Lung (tissue), 11 donors: ENCODE measurements at regions not wholly inside any gene's neighbourhood (a gene's known extent, or its start where the extent isn't known, plus 50 kb on each side); places are given as distances from the start of the nearest gene placed in this dataset.
A peak's percentile ranks its signal among the peaks of the same experiment; 100 is the strongest.

ENCODE experiments used
- ATAC-seq: fragments of 200-7000 bp; cut with Tn5 transposase; one replicate; pipeline ENCODE4 v1.9.1; 2020; ENCODE audit warnings: moderate number of reproducible peaks; ENCODE audit not compliant: insufficient read depth, low FRiP score
- DNase-seq, 3 donors: peaks; one replicate each; pipeline ENCODE4 v3.0.0-alpha.2; 2013 to 2017
- H3K27ac ChIP-seq, 2 donors: one replicate each; pipeline ENCODE4 v1.5.1; 2013; ENCODE audit warnings: mild to moderate bottlenecking in 2 of 2, moderate library complexity in 2 of 2, control low read depth in 1 of 2, inconsistent platforms in 1 of 2, low read depth in 1 of 2, low read length in 1 of 2
- H3K27me3 ChIP-seq, 3 donors: one replicate each; pipeline ENCODE4 v1.5.1; 2013; ENCODE audit warnings: low read length in 2 of 3; ENCODE audit not compliant: control insufficient read depth in 3 of 3, insufficient read depth in 3 of 3
- H3K36me3 ChIP-seq, 4 donors: one replicate each; pipeline ENCODE4 v1.5.1; 2013; ENCODE audit warnings: low read length in 4 of 4, mild to moderate bottlenecking in 1 of 4, moderate library complexity in 1 of 4; ENCODE audit not compliant: control insufficient read depth in 4 of 4, insufficient read depth in 4 of 4
- H3K4me1 ChIP-seq, 5 donors: one replicate each; pipeline ENCODE4 v1.5.1; 2013; ENCODE audit warnings: low read length in 5 of 5, mild to moderate bottlenecking in 2 of 5, moderate library complexity in 1 of 5; ENCODE audit not compliant: control insufficient read depth in 5 of 5, insufficient read depth in 5 of 5
- H3K4me3 ChIP-seq: one replicate; pipeline ENCODE4 v1.5.1; 2013; ENCODE audit warnings: mild to moderate bottlenecking, control low read depth, moderate library complexity
- H3K9ac ChIP-seq, 2 donors: one replicate each; pipeline ENCODE4 v1.5.1; 2013; ENCODE audit warnings: low read length in 2 of 2, control low read depth in 1 of 2; ENCODE audit not compliant: insufficient read depth in 1 of 2
- H3K9me3 ChIP-seq, 4 donors: one replicate each; pipeline ENCODE4 v1.5.1; 2013; ENCODE audit warnings: low read length in 3 of 4, mild to moderate bottlenecking in 1 of 4, moderate library complexity in 1 of 4; ENCODE audit not compliant: control insufficient read depth in 4 of 4, insufficient read depth in 3 of 4
- WGBS, 2 donors: extraction: QIAGEN DNeasy Blood & Tissue Kit; methylation state at CpG; one replicate each; pipeline ENCODE4 v1.1.7; 2013; 5-methylcytosine and 5-hydroxymethylcytosine counted together
- TF ChIP-seq, protein P1 (sequence below): IDR thresholded peaks from 2 replicates; pipeline ENCODE4 v1.5.1; 2012; ENCODE audit warnings: mild to moderate bottlenecking; ENCODE audit errors: control extremely low read depth, extremely low read depth
- donor health status: control.
- donor health status: control.
- donor health status: Bipolar disorder and iron deficiency.
- donor health status: healthy.
- donor health status: DM: yes; HTN: yes; CAD: no.

GRCh38 chr2:201538025-201538424 is 86.5 kb downstream of the STRADB start:
- H3K36me3 ChIP-seq, result no peaks in the 10 kb centered on the region
- DNase-seq, result no peak
- H3K27me3 ChIP-seq, result no peaks in the 10 kb centered on the region
- no peak overlapping the region for H3K27ac ChIP-seq
- TF ChIP-seq, protein P1, sequence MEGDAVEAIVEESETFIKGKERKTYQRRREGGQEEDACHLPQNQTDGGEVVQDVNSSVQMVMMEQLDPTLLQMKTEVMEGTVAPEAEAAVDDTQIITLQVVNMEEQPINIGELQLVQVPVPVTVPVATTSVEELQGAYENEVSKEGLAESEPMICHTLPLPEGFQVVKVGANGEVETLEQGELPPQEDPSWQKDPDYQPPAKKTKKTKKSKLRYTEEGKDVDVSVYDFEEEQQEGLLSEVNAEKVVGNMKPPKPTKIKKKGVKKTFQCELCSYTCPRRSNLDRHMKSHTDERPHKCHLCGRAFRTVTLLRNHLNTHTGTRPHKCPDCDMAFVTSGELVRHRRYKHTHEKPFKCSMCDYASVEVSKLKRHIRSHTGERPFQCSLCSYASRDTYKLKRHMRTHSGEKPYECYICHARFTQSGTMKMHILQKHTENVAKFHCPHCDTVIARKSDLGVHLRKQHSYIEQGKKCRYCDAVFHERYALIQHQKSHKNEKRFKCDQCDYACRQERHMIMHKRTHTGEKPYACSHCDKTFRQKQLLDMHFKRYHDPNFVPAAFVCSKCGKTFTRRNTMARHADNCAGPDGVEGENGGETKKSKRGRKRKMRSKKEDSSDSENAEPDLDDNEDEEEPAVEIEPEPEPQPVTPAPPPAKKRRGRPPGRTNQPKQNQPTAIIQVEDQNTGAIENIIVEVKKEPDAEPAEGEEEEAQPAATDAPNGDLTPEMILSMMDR, result no peak
- H3K9me3 ChIP-seq, result peaks cover 0 to 5% (median 2%) of the 10 kb centered on the region in 4 donors
- ATAC-seq, result no peak
- H3K4me3 ChIP-seq, result no peak overlapping the region
- H3K9ac ChIP-seq, result no peak overlapping the region
- peaks cover 0 to 2% (median 0%) of the 10 kb centered on the region in 5 donors for H3K4me1 ChIP-seq
- 57 to 73% methylated on average over 1 of the region's 1 CpG for WGBS, 2 donors

DNA sequence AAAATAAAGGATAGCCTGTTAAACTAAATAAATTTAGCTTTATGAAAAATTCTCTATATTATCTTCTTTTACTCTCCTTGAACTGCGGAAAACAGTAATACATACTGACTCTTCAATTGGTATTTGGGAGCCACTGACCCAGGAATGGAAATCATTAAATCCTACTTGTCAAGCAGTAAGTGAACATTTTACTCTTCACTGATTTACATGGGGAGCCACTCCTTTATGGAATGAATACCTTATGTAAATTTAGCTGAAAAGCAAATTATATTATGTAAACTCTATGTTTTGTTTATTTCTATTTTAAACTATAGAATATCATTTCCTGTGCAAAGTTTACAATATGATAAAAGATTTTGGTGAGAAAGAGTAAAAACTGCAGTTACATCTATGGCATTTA is 85.2 kb downstream of the STRADB start:
- H3K27ac ChIP-seq, result no peak overlapping the region

GRCh38 chr2:201536046-201536445 is 84.5 kb downstream of the STRADB start:
- TF ChIP-seq, protein P1, result no peak
- WGBS, 2 donors, result 81 to 92% methylated on average over 2 of the region's 2 CpGs
- DNase-seq (no peak), ATAC-seq (no peak)
- H3K4me1 ChIP-seq, result peaks cover 0 to 2% (median 0%) of the 10 kb centered on the region in 5 donors
- H3K27ac ChIP-seq, result no peak overlapping the region
- H3K27me3 ChIP-seq, result no peaks in the 10 kb centered on the region
- no peak overlapping the region for H3K9ac ChIP-seq
- H3K36me3 ChIP-seq, result no peaks in the 10 kb centered on the region
- H3K9me3 ChIP-seq, result peaks cover 0 to 6% (median 3%) of the 10 kb centered on the region in 4 donors
- H3K4me3 ChIP-seq, result no peak overlapping the region

More for the DNA sequence above, 85.2 kb downstream of the STRADB start:
- Histone ChIP-seq H3K9ac (no peak overlapping the region), H3K4me3 (no peak overlapping the region), H3K4me1 (peaks cover 0 to 2% (median 0%) of the 10 kb centered on the region in 5 donors), H3K36me3 (no peaks in the 10 kb centered on the region), H3K27me3 (no peaks in the 10 kb centered on the region), H3K9me3 (peaks cover 0 to 6% (median 3%) of the 10 kb centered on the region in 4 donors)
- peak in 1 of 3 donors; percentile 22 for DNase-seq
- TF ChIP-seq, protein P1, result no peak
- 90 to 95% methylated on average over 1 of the region's 1 CpG for WGBS, 2 donors
- no peak for ATAC-seq
